ENCODE measurements at regions not wholly inside any gene's neighbourhood (a gene's known extent, or its start where the extent isn't known, plus 50 kb on each side); places are given as distances from the start of the nearest gene placed in this dataset.

- no peak for TF ChIP-seq CTCF (IDR thresholded peaks at IDR 0.05)
- Histone ChIP-seq H3K9me3 (ENCODE audit: control insufficient read depth, low read length) (no peaks in the 10 kb centered on the region), H3K9ac (no peak overlapping the region), H2AFZ (no peak overlapping the region), H3K27ac (no peak overlapping the region), H3K4me3 (ENCODE audit: low read depth, low read length) (no peak overlapping the region), H3K4me2 (ENCODE audit: low read length) (no peak overlapping the region), H3K36me3 (ENCODE audit: control insufficient read depth, insufficient read depth, low read length) (no peaks in the 10 kb centered on the region), H3K4me1 (peaks cover 8% of the 10 kb centered on the region), H3K27me3 (ENCODE audit: control insufficient read depth, insufficient read depth, low read length) (no peaks in the 10 kb centered on the region), H3K79me2 (peaks cover 41% of the 10 kb centered on the region)
Observed at GRCh38 chr19:46931202-46931601, 70.4 kb downstream of the ARHGAP35 start.

- Histone ChIP-seq H2AFZ (no peak overlapping the region), H3K27ac (no peak overlapping the region), H3K79me2 (peaks cover 44% of the 10 kb centered on the region), H3K4me2 (ENCODE audit: low read length) (no peak overlapping the region), H3K27me3 (ENCODE audit: control insufficient read depth, insufficient read depth, low read length) (no peaks in the 10 kb centered on the region), H3K9ac (no peak overlapping the region), H3K9me3 (ENCODE audit: control insufficient read depth, low read length) (no peaks in the 10 kb centered on the region), H3K4me3 (ENCODE audit: low read depth, low read length) (no peak overlapping the region), H3K4me1 (peaks cover under 1% of the 10 kb centered on the region), H3K36me3 (ENCODE audit: control insufficient read depth, insufficient read depth, low read length) (no peaks in the 10 kb centered on the region)
- TF ChIP-seq CTCF (IDR thresholded peaks at IDR 0.05) = no peak
Observed at GRCh38 chr19:46932346-46932745, 71.5 kb downstream of the ARHGAP35 start.

GRCh38 chr19:46935066-46935663 is 74.4 kb downstream of the ARHGAP35 start:
- Histone ChIP-seq H3K4me1 (no peaks in the 10 kb centered on the region), H2AFZ (no peak overlapping the region), H3K27me3 (ENCODE audit: control insufficient read depth, insufficient read depth, low read length) (no peaks in the 10 kb centered on the region), H3K79me2 (peaks cover 32% of the 10 kb centered on the region), H3K9me3 (ENCODE audit: control insufficient read depth, low read length) (no peaks in the 10 kb centered on the region), H3K4me3 (ENCODE audit: low read depth, low read length) (no peak overlapping the region), H3K36me3 (ENCODE audit: control insufficient read depth, insufficient read depth, low read length) (no peaks in the 10 kb centered on the region), H3K27ac (no peak overlapping the region), H3K9ac (no peak overlapping the region), H3K4me2 (ENCODE audit: low read length) (no peak overlapping the region)
- no peak for TF ChIP-seq CTCF (IDR thresholded peaks at IDR 0.05)

- no peak overlapping the region for H2AFZ ChIP-seq
- H3K9me3 ChIP-seq (ENCODE audit: control insufficient read depth, low read length) = no peaks in the 10 kb centered on the region
- no peaks in the 10 kb centered on the region for H3K27me3 ChIP-seq (ENCODE audit: control insufficient read depth, insufficient read depth, low read length)
- no peak overlapping the region for H3K27ac ChIP-seq
- no peak overlapping the region for H3K4me3 ChIP-seq (ENCODE audit: low read depth, low read length)
- H3K4me2 ChIP-seq (ENCODE audit: low read length) = no peak overlapping the region
- peaks cover 42% of the 10 kb centered on the region for H3K79me2 ChIP-seq
- TF ChIP-seq CTCF (IDR thresholded peaks at IDR 0.05) = no peak
- peaks cover 18% of the 10 kb centered on the region for H3K4me1 ChIP-seq
- no peak overlapping the region for H3K9ac ChIP-seq
- no peaks in the 10 kb centered on the region for H3K36me3 ChIP-seq (ENCODE audit: control insufficient read depth, insufficient read depth, low read length)
Observed at GRCh38 chr19:46943150-46943946, 76.3 kb upstream of the NPAS1 start.
